ENCODE measurements at regions not wholly inside any gene's neighbourhood (a gene's known extent, or its start where the extent isn't known, plus 50 kb on each side); places are given as distances from the start of the nearest gene placed in this dataset.

- TF ChIP-seq CTCF (conservative IDR thresholded peaks at IDR 0.05): no peak
- no peak overlapping the region for H3K27ac ChIP-seq
Observed at GRCh38 chr5:61262080-61262479, 70.0 kb upstream of the ZSWIM6 start.

GRCh38 chr5:61263072-61263471, 69.0 kb upstream of the ZSWIM6 start:
- no peak overlapping the region for H3K27ac ChIP-seq
- no peak for TF ChIP-seq ZFX (IDR thresholded peaks at IDR 0.05)
- TF ChIP-seq CTCF (conservative IDR thresholded peaks at IDR 0.05): no peak

DNA sequence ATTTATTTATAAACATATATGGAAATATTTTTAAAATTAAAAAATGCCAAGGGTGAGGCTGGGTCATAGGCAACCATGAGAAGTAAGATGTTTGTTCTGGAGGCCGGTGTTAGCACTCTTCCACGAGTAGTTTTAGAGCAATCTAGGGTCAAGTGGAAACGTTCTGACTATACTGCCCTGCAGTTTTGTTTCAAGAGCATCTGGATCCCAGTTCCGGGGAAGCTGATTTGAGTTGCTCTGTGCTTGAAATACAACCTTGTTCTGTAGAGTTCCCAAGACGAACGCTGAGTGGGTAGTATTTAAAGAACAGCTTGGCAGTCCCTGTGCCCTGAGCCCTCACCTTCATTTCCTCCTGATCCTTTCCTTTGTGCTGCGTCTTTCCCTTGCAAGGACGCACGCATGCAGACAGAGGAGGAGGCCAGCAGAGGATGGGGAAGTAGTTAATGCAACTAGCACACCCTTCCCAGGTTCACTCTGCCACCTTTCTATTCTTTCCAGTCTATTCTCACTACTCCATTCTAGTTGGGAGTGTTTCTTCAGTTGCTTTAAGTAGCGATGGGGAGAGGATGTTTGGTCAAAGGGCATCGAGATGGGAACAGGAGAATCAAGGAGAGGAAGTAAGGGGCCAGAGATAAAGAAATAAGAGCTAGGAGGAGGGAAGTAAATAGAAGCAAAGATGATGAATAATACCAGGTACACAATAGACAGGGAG, 68.3 kb upstream of the ZSWIM6 start:
- H3K27ac ChIP-seq: no peak overlapping the region
- TF ChIP-seq ZFX (IDR thresholded peaks at IDR 0.05): no peak
- no peak for TF ChIP-seq CTCF (conservative IDR thresholded peaks at IDR 0.05)

GRCh38 chr5:61264273-61264661, 67.8 kb upstream of the ZSWIM6 start:
- H3K27ac ChIP-seq: no peak overlapping the region
- TF ChIP-seq ZFX (IDR thresholded peaks at IDR 0.05) (no peak), CTCF (conservative IDR thresholded peaks at IDR 0.05) (no peak)

- no peak overlapping the region for H3K27ac ChIP-seq
- TF ChIP-seq CTCF (conservative IDR thresholded peaks at IDR 0.05) (no peak), ZFX (IDR thresholded peaks at IDR 0.05) (no peak)
Observed at GRCh38 chr5:61267116-61267515, 64.9 kb upstream of the ZSWIM6 start.

- TF ChIP-seq ZFX (IDR thresholded peaks at IDR 0.05): no peak
- TF ChIP-seq CTCF (conservative IDR thresholded peaks at IDR 0.05): no peak
- H3K27ac ChIP-seq: no peak overlapping the region
Observed at GRCh38 chr5:61268871-61269270, 63.2 kb upstream of the ZSWIM6 start.

DNA sequence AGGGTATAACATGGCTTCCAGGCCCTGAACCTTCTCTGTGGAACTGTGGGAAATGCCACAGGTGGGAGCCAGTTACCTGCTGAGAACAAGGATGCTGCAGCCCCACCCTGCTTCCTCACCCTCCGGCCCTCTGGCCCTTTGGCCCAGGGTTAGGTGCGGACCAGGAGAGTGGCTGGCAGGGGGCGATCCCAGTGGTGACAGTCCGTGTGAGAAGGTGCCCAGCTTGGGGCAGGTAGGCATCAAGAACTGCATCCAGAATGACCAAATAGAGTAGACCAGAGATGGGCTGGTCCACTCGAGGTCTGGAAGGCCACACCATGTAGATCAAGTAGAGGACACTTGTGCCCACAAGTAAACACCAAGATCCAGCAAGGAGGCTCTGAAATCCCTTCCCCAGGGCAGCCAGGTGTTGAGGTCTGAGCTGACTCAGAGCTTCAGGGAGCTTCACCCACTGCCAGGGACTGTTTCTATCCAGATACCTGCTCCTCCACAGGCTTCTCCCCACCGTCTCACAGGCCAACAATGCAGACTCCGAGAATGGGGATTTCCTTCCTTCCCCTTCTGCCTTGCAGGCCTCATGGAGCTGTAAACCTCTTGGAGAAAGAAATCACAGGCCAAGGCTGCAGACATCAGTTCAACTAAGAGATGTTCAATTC, 61.4 kb upstream of the ZSWIM6 start:
- TF ChIP-seq ZFX (IDR thresholded peaks at IDR 0.05) (no peak), CTCF (conservative IDR thresholded peaks at IDR 0.05) (no peak)

More for the DNA sequence above, 61.4 kb upstream of the ZSWIM6 start:
- H3K27ac ChIP-seq: no peak overlapping the region
